ENCODE measurements at regions not wholly inside any gene's neighbourhood (a gene's known extent, or its start where the extent isn't known, plus 50 kb on each side); places are given as distances from the start of the nearest gene placed in this dataset.

GRCh38 chr3:106232956-106233355 is 364.1 kb upstream of the CBLB start:
- no peaks in the 10 kb centered on the region for H3K27me3 ChIP-seq
- peaks cover 2% of the 10 kb centered on the region for H3K9me3 Mint-ChIP-seq
- no peaks in the 10 kb centered on the region for H3K36me3 Mint-ChIP-seq
- H2AFZ ChIP-seq (replicated peaks): no peak overlapping the region
- H3K27ac Mint-ChIP-seq: no peak overlapping the region
- no peaks in the 10 kb centered on the region for H4K20me1 ChIP-seq (ENCODE audit: low read depth)
- H3K36me3 ChIP-seq: no peaks in the 10 kb centered on the region
- no peak for TF ChIP-seq EZH2phosphoT487 (IDR thresholded peaks at IDR 0.05)
- TF ChIP-seq EZH2 (IDR thresholded peaks at IDR 0.05): no peak
- no peak for TF ChIP-seq CTCF (IDR thresholded peaks at IDR 0.05)
- H3K9me3 ChIP-seq (ENCODE audit: low read depth): no peaks in the 10 kb centered on the region
- peaks cover 2% of the 10 kb centered on the region for H3K27me3 Mint-ChIP-seq (ENCODE audit: insufficient read depth, low read depth)
- H3F3A ChIP-seq (ENCODE audit: low read depth): no peaks in the 10 kb centered on the region
- no peaks in the 10 kb centered on the region for H3K4me1 Mint-ChIP-seq
- no peak overlapping the region for H3K27ac ChIP-seq
- no peak overlapping the region for H3K4me3 ChIP-seq
- no peaks in the 10 kb centered on the region for H3K79me2 ChIP-seq (ENCODE audit: low read depth)
- H3K4me1 ChIP-seq: no peaks in the 10 kb centered on the region
- no peak for DNase-seq (ENCODE audit: low spot score)
- H3K4me2 ChIP-seq: no peak overlapping the region
- H3K9ac ChIP-seq: no peak overlapping the region
- no peak overlapping the region for H3K4me3 Mint-ChIP-seq

GRCh38 chr3:106239195-106239697 is 370.4 kb upstream of the CBLB start:
- peaks cover 29% of the 10 kb centered on the region for H3K4me1 Mint-ChIP-seq
- Histone ChIP-seq H3K4me3 (no peak overlapping the region), H3K4me1 (peaks cover 13% of the 10 kb centered on the region), H4K20me1 (ENCODE audit: low read depth) (no peaks in the 10 kb centered on the region), H3K79me2 (ENCODE audit: low read depth) (no peaks in the 10 kb centered on the region), H3K9ac (no peak overlapping the region), H3F3A (ENCODE audit: low read depth) (no peaks in the 10 kb centered on the region), H3K4me2 (no peak overlapping the region), H3K9me3 (ENCODE audit: low read depth) (no peaks in the 10 kb centered on the region), H2AFZ (replicated peaks) (no peak overlapping the region), H3K27me3 (no peaks in the 10 kb centered on the region), H3K27ac (no peak overlapping the region), H3K36me3 (peaks cover 3% of the 10 kb centered on the region)
- peaks cover 2% of the 10 kb centered on the region for H3K9me3 Mint-ChIP-seq
- no peaks in the 10 kb centered on the region for H3K27me3 Mint-ChIP-seq (ENCODE audit: insufficient read depth, low read depth)
- no peak overlapping the region for H3K27ac Mint-ChIP-seq
- no peak for TF ChIP-seq EZH2 (IDR thresholded peaks at IDR 0.05)
- no peak for TF ChIP-seq CTCF (IDR thresholded peaks at IDR 0.05)
- no peak for TF ChIP-seq EZH2phosphoT487 (IDR thresholded peaks at IDR 0.05)
- H3K36me3 Mint-ChIP-seq: no peaks in the 10 kb centered on the region
- no peak for DNase-seq (ENCODE audit: low spot score)
- H3K4me3 Mint-ChIP-seq: no peak overlapping the region

- Histone ChIP-seq H3K36me3 (peaks cover 3% of the 10 kb centered on the region), H3K4me1 (peaks cover 17% of the 10 kb centered on the region), H3K79me2 (ENCODE audit: low read depth) (no peaks in the 10 kb centered on the region), H3K27ac (no peak overlapping the region), H3K9ac (no peak overlapping the region), H3F3A (ENCODE audit: low read depth) (no peaks in the 10 kb centered on the region), H4K20me1 (ENCODE audit: low read depth) (no peaks in the 10 kb centered on the region), H3K4me2 (no peak overlapping the region), H3K4me3 (no peak overlapping the region), H2AFZ (replicated peaks) (no peak overlapping the region), H3K9me3 (ENCODE audit: low read depth) (no peaks in the 10 kb centered on the region), H3K27me3 (no peaks in the 10 kb centered on the region)
- peak overlapping the region; percentile 21 for H3K27ac Mint-ChIP-seq
- H3K36me3 Mint-ChIP-seq: no peaks in the 10 kb centered on the region
- TF ChIP-seq CTCF (IDR thresholded peaks at IDR 0.05) (no peak), EZH2phosphoT487 (IDR thresholded peaks at IDR 0.05) (no peak), EZH2 (IDR thresholded peaks at IDR 0.05) (no peak)
- H3K4me1 Mint-ChIP-seq: peaks cover 46% of the 10 kb centered on the region
- H3K9me3 Mint-ChIP-seq: peaks cover 2% of the 10 kb centered on the region
- no peak for DNase-seq (ENCODE audit: low spot score)
- H3K4me3 Mint-ChIP-seq: peak overlapping the region; percentile 19
- H3K27me3 Mint-ChIP-seq (ENCODE audit: insufficient read depth, low read depth): no peaks in the 10 kb centered on the region
These were observed 372.8 kb upstream of the CBLB start for GRCh38 chr3:106241593-106241992.

Data from neural progenitor cell (in vitro differentiated cells).